Fibroblast of lung (primary cell): ENCODE measurements at regions not wholly inside any gene's neighbourhood (a gene's known extent, or its start where the extent isn't known, plus 50 kb on each side); places are given as distances from the start of the nearest gene placed in this dataset.

Source experiments
- DNase-seq, 2 donors: peaks; one replicate each; pipeline versions ENCODE4 v3.0.0 to v3.0.0-alpha.2; 2010; ENCODE audit warnings: low read depth in 2 of 2
- H2AFZ ChIP-seq: 2 replicates; pipeline ENCODE4 v1.5.1; 2012; ENCODE audit warnings: low read length, control low read depth, inconsistent platforms
- H3K27ac ChIP-seq: 2 replicates; pipeline ENCODE4 v1.5.1; 2011; ENCODE audit warnings: low read length, control low read depth; ENCODE audit not compliant: insufficient read depth
- H3K27me3 ChIP-seq: 2 replicates; pipeline ENCODE4 v1.5.1; 2011; ENCODE audit warnings: mild to moderate bottlenecking, low read length; ENCODE audit not compliant: control insufficient read depth, insufficient read depth
- H3K36me3 ChIP-seq: 2 replicates; pipeline ENCODE4 v1.5.1; 2011; ENCODE audit warnings: low read length; ENCODE audit not compliant: control insufficient read depth, insufficient read depth
- H3K4me1 ChIP-seq: 2 replicates; pipeline ENCODE4 v1.5.1; 2011; ENCODE audit warnings: low read length; ENCODE audit not compliant: control insufficient read depth, insufficient read depth; ENCODE audit errors: extremely low read depth
- H3K4me2 ChIP-seq: 2 replicates; pipeline ENCODE4 v1.5.1; 2011; ENCODE audit warnings: low read length, control low read depth; ENCODE audit not compliant: insufficient read depth; ENCODE audit errors: extremely low read depth
- H3K4me3 ChIP-seq, 4 experiments: fragments of 200-600 bp in 1 of 4; sonication (generic) in 1 of 4; replicated peaks in 1 of 4; 2 replicates each; pipeline ENCODE4 v1.5.1; 2011 to 2016; ENCODE audit warnings: low read length in 4 of 4, low read depth in 3 of 4, mild to moderate bottlenecking in 3 of 4, control low read depth in 2 of 4, inconsistent platforms in 1 of 4, mixed read lengths in 1 of 4; ENCODE audit not compliant: insufficient read depth in 1 of 4; ENCODE audit errors: control extremely low read depth in 1 of 4
- H3K79me2 ChIP-seq: 2 replicates; pipeline ENCODE4 v1.5.1; 2012; ENCODE audit warnings: mild to moderate bottlenecking, low read length, inconsistent platforms; ENCODE audit not compliant: control insufficient read depth, insufficient read depth
- H3K9ac ChIP-seq: 2 replicates; pipeline ENCODE4 v1.5.1; 2011; ENCODE audit warnings: mild to moderate bottlenecking, low read length, control low read depth; ENCODE audit not compliant: insufficient read depth
- H3K9me3 ChIP-seq: 2 replicates; pipeline ENCODE4 v1.5.1; 2012; ENCODE audit warnings: low read depth, low read length; ENCODE audit not compliant: control insufficient read depth, insufficient read depth
- H4K20me1 ChIP-seq: 2 replicates; pipeline ENCODE4 v1.5.1; 2011; ENCODE audit warnings: low read length; ENCODE audit not compliant: control insufficient read depth, insufficient read depth; ENCODE audit errors: extremely low read depth
- EZH2 ChIP-seq: IDR thresholded peaks from 2 replicates; pipeline ENCODE4 v1.5.1; 2012; ENCODE audit warnings: low read length, control low read depth, mild to moderate bottlenecking; ENCODE audit errors: missing control alignments
- TF ChIP-seq, protein P1 (sequence below), 2 donors: IDR thresholded peaks in 1 of 2; conservative IDR thresholded peaks in 1 of 2; 1 replicate in 1 of 2; 2 replicates in 1 of 2; pipeline ENCODE4 v1.5.1; 2011 to 2012; ENCODE audit warnings: low read length in 2 of 2, control low read depth in 1 of 2, inconsistent platforms in 1 of 2, low read depth in 1 of 2, mild to moderate bottlenecking in 1 of 2

DNA sequence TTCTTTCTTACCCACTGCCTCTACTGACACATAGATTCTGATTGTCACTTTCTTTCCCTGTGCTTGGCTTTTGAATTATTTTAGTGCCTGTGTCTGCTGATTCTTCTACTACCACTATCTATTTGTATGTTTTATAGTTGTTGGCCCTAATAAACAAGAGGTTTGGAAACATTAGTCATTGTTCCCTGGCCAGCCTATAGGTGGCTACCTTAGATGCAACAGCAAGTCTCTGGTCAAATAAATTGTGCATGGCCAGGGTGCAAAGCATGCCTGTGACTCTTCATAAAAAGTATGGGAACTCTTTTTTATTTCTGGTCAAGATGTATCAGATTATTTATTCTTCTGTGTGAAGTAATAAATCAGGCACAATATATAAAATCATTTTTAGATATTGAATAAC is 124.4 kb downstream of the PLK2 start:
- Histone ChIP-seq H3K4me2 (no peak overlapping the region), H3K9ac (no peak overlapping the region), H3K4me1 (no peaks in the 10 kb centered on the region), H3K27ac (no peak overlapping the region), H3K4me3 (no peak overlapping the region), H4K20me1 (no peaks in the 10 kb centered on the region), H3K9me3 (no peaks in the 10 kb centered on the region), H3K79me2 (no peaks in the 10 kb centered on the region), H3K27me3 (no peaks in the 10 kb centered on the region), H3K36me3 (no peaks in the 10 kb centered on the region), H2AFZ (no peak overlapping the region)
- no peak for TF ChIP-seq EZH2
- TF ChIP-seq, protein P1, sequence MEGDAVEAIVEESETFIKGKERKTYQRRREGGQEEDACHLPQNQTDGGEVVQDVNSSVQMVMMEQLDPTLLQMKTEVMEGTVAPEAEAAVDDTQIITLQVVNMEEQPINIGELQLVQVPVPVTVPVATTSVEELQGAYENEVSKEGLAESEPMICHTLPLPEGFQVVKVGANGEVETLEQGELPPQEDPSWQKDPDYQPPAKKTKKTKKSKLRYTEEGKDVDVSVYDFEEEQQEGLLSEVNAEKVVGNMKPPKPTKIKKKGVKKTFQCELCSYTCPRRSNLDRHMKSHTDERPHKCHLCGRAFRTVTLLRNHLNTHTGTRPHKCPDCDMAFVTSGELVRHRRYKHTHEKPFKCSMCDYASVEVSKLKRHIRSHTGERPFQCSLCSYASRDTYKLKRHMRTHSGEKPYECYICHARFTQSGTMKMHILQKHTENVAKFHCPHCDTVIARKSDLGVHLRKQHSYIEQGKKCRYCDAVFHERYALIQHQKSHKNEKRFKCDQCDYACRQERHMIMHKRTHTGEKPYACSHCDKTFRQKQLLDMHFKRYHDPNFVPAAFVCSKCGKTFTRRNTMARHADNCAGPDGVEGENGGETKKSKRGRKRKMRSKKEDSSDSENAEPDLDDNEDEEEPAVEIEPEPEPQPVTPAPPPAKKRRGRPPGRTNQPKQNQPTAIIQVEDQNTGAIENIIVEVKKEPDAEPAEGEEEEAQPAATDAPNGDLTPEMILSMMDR (conservative IDR thresholded peaks at IDR 0.05 in 1 of 2, IDR thresholded peaks at IDR 0.05 in 1 of 2; ENCODE audit: low read depth in 1 of 2, low read length in 2 of 2), result peak in 1 of 2 donors; percentile 10
- DNase-seq, result no peak

GRCh38 chr5:58334035-58334434 is 125.9 kb downstream of the PLK2 start:
- no peak for TF ChIP-seq EZH2
- TF ChIP-seq, protein P1 (conservative IDR thresholded peaks at IDR 0.05 in 1 of 2, IDR thresholded peaks at IDR 0.05 in 1 of 2; ENCODE audit: low read depth in 1 of 2, low read length in 2 of 2), result no peak
- no peaks in the 10 kb centered on the region for H3K4me1 ChIP-seq

GRCh38 chr5:58330781-58331180 is 129.1 kb downstream of the PLK2 start:
- no peaks in the 10 kb centered on the region for H3K36me3 ChIP-seq
- no peak overlapping the region for H2AFZ ChIP-seq
- no peaks in the 10 kb centered on the region for H3K4me1 ChIP-seq
- no peaks in the 10 kb centered on the region for H3K9me3 ChIP-seq
- DNase-seq, result no peak
- TF ChIP-seq, protein P1 (conservative IDR thresholded peaks at IDR 0.05 in 1 of 2, IDR thresholded peaks at IDR 0.05 in 1 of 2; ENCODE audit: low read depth in 1 of 2, low read length in 2 of 2), result no peak
- no peak for TF ChIP-seq EZH2
- no peak overlapping the region for H3K9ac ChIP-seq
- no peak overlapping the region for H3K4me3 ChIP-seq
- H4K20me1 ChIP-seq, result no peaks in the 10 kb centered on the region
- no peak overlapping the region for H3K27ac ChIP-seq
- H3K27me3 ChIP-seq, result no peaks in the 10 kb centered on the region
- H3K79me2 ChIP-seq, result no peaks in the 10 kb centered on the region
- H3K4me2 ChIP-seq, result no peak overlapping the region

More at GRCh38 chr5:58334035-58334434, 125.9 kb downstream of the PLK2 start:
- Histone ChIP-seq H3K27ac (no peak overlapping the region), H3K79me2 (no peaks in the 10 kb centered on the region), H3K9ac (no peak overlapping the region), H3K36me3 (no peaks in the 10 kb centered on the region), H3K9me3 (no peaks in the 10 kb centered on the region), H3K4me2 (no peak overlapping the region), H3K27me3 (no peaks in the 10 kb centered on the region), H2AFZ (no peak overlapping the region), H4K20me1 (no peaks in the 10 kb centered on the region), H3K4me3 (no peak overlapping the region)
- DNase-seq, result no peak
